ENCODE measurements at regions not wholly inside any gene's neighbourhood (a gene's known extent, or its start where the extent isn't known, plus 50 kb on each side); places are given as distances from the start of the nearest gene placed in this dataset.

DNA sequence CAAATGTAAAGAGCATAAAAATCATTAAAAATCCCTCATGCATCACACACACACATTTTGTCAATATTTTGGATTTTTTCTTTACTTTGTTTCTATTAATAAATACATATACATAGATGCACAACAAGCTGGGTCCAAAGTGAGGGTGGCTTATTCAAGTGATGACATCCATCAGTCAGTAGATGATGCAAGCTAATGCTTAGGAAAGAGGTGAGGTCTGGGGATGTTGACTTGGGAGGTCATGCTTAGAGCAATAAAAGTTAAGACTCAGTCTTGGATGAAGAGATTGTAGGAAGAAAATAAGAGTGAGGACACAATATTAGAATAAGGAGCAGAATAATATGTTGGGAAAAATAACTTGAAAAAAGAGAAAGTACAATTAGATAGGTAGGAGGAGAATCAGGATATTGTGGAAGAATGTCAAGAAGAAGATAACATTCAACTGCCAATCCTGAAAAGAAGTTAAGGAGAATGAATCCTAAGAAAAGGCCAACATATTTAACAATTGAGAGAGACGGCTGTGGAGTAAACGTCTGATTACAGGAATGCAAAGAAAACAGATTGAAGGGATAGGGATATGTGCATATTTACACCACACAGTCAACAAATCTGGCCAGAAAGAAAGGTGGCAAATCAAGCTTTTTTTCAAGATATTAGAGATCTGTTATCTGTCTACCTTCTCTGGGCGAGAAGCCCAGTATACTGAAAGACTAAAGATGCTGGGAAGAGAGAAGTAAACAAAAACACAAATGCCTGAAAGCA lies 111.0 kb upstream of the TJP1 start:
- no peaks in the 10 kb centered on the region for H3K9me3 ChIP-seq (ENCODE audit: control insufficient read depth in 1 of 2, low read length in 2 of 2)
- no peaks in the 10 kb centered on the region for H3K27me3 ChIP-seq (ENCODE audit: low read depth, low read length)
- no peaks in the 10 kb centered on the region for H3K4me1 ChIP-seq (ENCODE audit: control insufficient read depth in 1 of 2, insufficient read depth in 2 of 2, low read length in 2 of 2)
- no peak overlapping the region for H3K27ac ChIP-seq (ENCODE audit: low read length)
- H3K36me3 ChIP-seq (ENCODE audit: control insufficient read depth in 1 of 2, insufficient read depth in 2 of 2, low read length in 2 of 2) = no peaks in the 10 kb centered on the region
- H3K4me3 ChIP-seq (ENCODE audit: low read depth in 1 of 2, low read length in 2 of 2) = no peak overlapping the region

- H3K9me3 ChIP-seq (ENCODE audit: control insufficient read depth in 1 of 2, low read length in 2 of 2) = no peaks in the 10 kb centered on the region
- H3K27me3 ChIP-seq (ENCODE audit: low read depth, low read length) = no peaks in the 10 kb centered on the region
- no peak overlapping the region for H3K27ac ChIP-seq (ENCODE audit: low read length)
- H3K4me1 ChIP-seq (ENCODE audit: control insufficient read depth in 1 of 2, insufficient read depth in 2 of 2, low read length in 2 of 2) = peaks cover 0 to 5% of the 10 kb centered on the region in 2 donors
- no peak overlapping the region for H3K4me3 ChIP-seq (ENCODE audit: low read depth in 1 of 2, low read length in 2 of 2)
- no peaks in the 10 kb centered on the region for H3K36me3 ChIP-seq (ENCODE audit: control insufficient read depth in 1 of 2, insufficient read depth in 2 of 2, low read length in 2 of 2)
These were observed 103.8 kb upstream of the TJP1 start for GRCh38 chr15:29926083-29926388.

GRCh38 chr15:29925227-29926082 lies 103.2 kb upstream of the TJP1 start:
- Histone ChIP-seq H3K4me3 (ENCODE audit: low read depth in 1 of 2, low read length in 2 of 2) (no peak overlapping the region), H3K27ac (ENCODE audit: low read length) (no peak overlapping the region), H3K36me3 (ENCODE audit: control insufficient read depth in 1 of 2, insufficient read depth in 2 of 2, low read length in 2 of 2) (no peaks in the 10 kb centered on the region), H3K9me3 (ENCODE audit: control insufficient read depth in 1 of 2, low read length in 2 of 2) (no peaks in the 10 kb centered on the region), H3K4me1 (ENCODE audit: control insufficient read depth in 1 of 2, insufficient read depth in 2 of 2, low read length in 2 of 2) (peaks cover 0 to 5% of the 10 kb centered on the region in 2 donors), H3K27me3 (ENCODE audit: low read depth, low read length) (no peaks in the 10 kb centered on the region)

- H3K27ac ChIP-seq (ENCODE audit: low read length) = no peak overlapping the region
These were observed 102.5 kb upstream of the TJP1 start for GRCh38 chr15:29924750-29925149.

GRCh38 chr15:29922191-29922590 lies 99.9 kb upstream of the TJP1 start:
- Histone ChIP-seq H3K4me1 (ENCODE audit: control insufficient read depth in 1 of 2, insufficient read depth in 2 of 2, low read length in 2 of 2) (peaks cover 0 to 5% of the 10 kb centered on the region in 2 donors), H3K27ac (ENCODE audit: low read length) (no peak overlapping the region), H3K4me3 (ENCODE audit: low read depth in 1 of 2, low read length in 2 of 2) (no peak overlapping the region), H3K27me3 (ENCODE audit: low read depth, low read length) (no peaks in the 10 kb centered on the region), H3K9me3 (ENCODE audit: control insufficient read depth in 1 of 2, low read length in 2 of 2) (no peaks in the 10 kb centered on the region), H3K36me3 (ENCODE audit: control insufficient read depth in 1 of 2, insufficient read depth in 2 of 2, low read length in 2 of 2) (no peaks in the 10 kb centered on the region)

More at GRCh38 chr15:29924750-29925149, 102.5 kb upstream of the TJP1 start:
- Histone ChIP-seq H3K9me3 (ENCODE audit: control insufficient read depth in 1 of 2, low read length in 2 of 2) (no peaks in the 10 kb centered on the region), H3K27me3 (ENCODE audit: low read depth, low read length) (no peaks in the 10 kb centered on the region), H3K4me3 (ENCODE audit: low read depth in 1 of 2, low read length in 2 of 2) (no peak overlapping the region), H3K36me3 (ENCODE audit: control insufficient read depth in 1 of 2, insufficient read depth in 2 of 2, low read length in 2 of 2) (no peaks in the 10 kb centered on the region), H3K4me1 (ENCODE audit: control insufficient read depth in 1 of 2, insufficient read depth in 2 of 2, low read length in 2 of 2) (peaks cover 0 to 5% of the 10 kb centered on the region in 2 donors)

GRCh38 chr15:29921130-29921601 lies 98.9 kb upstream of the TJP1 start:
- no peaks in the 10 kb centered on the region for H3K9me3 ChIP-seq (ENCODE audit: control insufficient read depth in 1 of 2, low read length in 2 of 2)
- no peak overlapping the region for H3K27ac ChIP-seq (ENCODE audit: low read length)
- H3K4me3 ChIP-seq (ENCODE audit: low read depth in 1 of 2, low read length in 2 of 2) = no peak overlapping the region
- no peaks in the 10 kb centered on the region for H3K36me3 ChIP-seq (ENCODE audit: control insufficient read depth in 1 of 2, insufficient read depth in 2 of 2, low read length in 2 of 2)
- H3K4me1 ChIP-seq (ENCODE audit: control insufficient read depth in 1 of 2, insufficient read depth in 2 of 2, low read length in 2 of 2) = peaks cover 0 to 5% of the 10 kb centered on the region in 2 donors
- H3K27me3 ChIP-seq (ENCODE audit: low read depth, low read length) = no peaks in the 10 kb centered on the region

DNA sequence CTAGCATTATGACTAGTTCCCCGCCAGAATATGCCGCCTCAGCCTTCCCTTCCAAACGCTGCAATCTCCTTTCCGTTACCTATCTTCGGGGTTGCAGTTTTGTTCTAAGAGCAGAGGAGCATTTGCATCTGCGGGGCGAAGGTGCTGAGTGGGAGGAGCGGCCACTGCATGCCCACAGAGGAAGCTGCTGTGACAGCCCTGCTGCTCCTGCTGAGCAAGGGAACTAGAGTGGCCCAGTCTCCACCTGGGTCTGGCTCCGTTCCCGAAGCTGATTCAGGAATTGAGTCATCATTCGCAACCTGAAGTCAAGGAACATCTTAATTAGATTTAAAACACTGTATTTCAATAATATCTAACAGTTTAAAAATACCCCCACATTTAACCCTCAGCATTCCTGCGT lies 98.2 kb upstream of the TJP1 start:
- Histone ChIP-seq H3K4me3 (ENCODE audit: low read depth in 1 of 2, low read length in 2 of 2) (no peak overlapping the region), H3K4me1 (ENCODE audit: control insufficient read depth in 1 of 2, insufficient read depth in 2 of 2, low read length in 2 of 2) (peaks cover 0 to 5% of the 10 kb centered on the region in 2 donors), H3K9me3 (ENCODE audit: control insufficient read depth in 1 of 2, low read length in 2 of 2) (no peaks in the 10 kb centered on the region), H3K27ac (ENCODE audit: low read length) (no peak overlapping the region), H3K36me3 (ENCODE audit: control insufficient read depth in 1 of 2, insufficient read depth in 2 of 2, low read length in 2 of 2) (no peaks in the 10 kb centered on the region), H3K27me3 (ENCODE audit: low read depth, low read length) (no peaks in the 10 kb centered on the region)

DNA sequence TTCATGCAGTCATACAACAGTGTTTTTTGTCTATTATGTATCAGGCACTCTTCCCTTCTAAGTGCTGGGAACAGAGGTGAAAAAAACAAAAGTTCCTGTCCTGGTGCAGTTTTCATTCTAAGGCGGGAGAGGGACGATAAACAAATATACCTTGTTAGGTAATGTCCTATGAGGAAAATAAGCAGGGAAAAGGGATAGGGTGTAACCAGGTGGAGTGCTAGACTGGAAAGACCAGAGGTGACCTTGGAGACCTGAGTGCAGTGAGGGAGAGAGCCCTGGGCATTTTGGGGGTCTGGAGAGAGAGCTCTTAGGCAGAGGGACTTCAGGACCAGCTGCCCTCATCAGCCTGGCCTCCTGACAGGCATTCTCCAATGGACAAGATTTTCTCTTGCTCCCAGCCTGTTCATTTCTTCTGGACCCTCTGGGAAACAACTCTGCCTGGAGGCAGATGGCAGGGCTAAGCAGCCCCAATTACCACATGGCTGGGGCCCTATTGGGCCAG lies 97.2 kb upstream of the TJP1 start:
- H3K36me3 ChIP-seq (ENCODE audit: control insufficient read depth in 1 of 2, insufficient read depth in 2 of 2, low read length in 2 of 2) = no peaks in the 10 kb centered on the region

DNA sequence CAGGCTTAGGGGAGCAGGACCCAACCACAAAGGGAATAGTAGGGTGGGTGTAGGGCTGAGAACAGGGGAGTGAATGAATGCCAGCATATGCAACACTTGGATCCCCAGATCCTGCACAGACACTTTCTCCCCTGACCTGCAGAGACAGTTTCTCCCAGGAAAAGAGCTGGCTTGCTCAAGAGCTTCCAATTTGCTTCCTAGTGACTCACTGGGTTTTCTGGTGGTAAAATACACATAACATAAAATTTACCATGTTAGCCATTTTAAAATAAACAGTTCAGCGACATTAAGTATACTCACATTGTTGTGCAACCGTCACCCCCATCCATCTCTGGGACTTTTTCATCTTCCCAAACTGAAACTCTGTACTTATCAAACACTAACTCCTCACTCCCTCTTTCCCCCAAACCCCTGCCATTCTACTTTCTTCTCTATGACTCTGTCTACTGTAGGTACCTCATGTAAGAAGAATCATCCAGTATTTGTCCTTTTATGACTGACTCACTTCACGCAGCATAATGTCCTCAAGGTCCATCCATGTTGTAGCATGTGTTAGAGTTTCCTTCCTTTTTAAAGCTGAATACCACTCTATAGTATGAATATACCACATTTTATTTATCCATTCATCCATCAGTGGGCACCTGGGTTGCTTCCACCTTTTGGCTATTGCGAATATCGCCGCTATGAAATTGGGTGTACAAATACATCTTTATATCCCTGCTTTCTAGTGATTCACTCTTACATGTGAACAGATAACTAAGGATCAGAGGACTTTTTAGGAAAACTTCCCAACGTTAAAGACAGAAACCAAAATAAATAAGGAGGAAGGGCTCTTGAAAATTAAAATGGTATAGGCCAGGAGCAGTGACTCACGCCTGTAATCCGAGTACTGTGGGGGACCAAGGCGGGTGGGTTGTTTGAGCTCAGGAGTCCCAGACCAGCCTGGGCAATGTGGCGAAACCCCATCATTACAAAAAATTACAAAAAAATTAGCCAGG lies 95.6 kb upstream of the TJP1 start:
- no peaks in the 10 kb centered on the region for H3K36me3 ChIP-seq (ENCODE audit: control insufficient read depth in 1 of 2, insufficient read depth in 2 of 2, low read length in 2 of 2)
- no peak overlapping the region for H3K27ac ChIP-seq (ENCODE audit: low read length)
- H3K9me3 ChIP-seq (ENCODE audit: control insufficient read depth in 1 of 2, low read length in 2 of 2) = no peaks in the 10 kb centered on the region
- H3K4me1 ChIP-seq (ENCODE audit: control insufficient read depth in 1 of 2, insufficient read depth in 2 of 2, low read length in 2 of 2) = peaks cover 0 to 6% of the 10 kb centered on the region in 2 donors
- H3K4me3 ChIP-seq (ENCODE audit: low read depth in 1 of 2, low read length in 2 of 2) = no peak overlapping the region
- H3K27me3 ChIP-seq (ENCODE audit: low read depth, low read length) = no peaks in the 10 kb centered on the region

More for the DNA sequence above, 97.2 kb upstream of the TJP1 start:
- no peaks in the 10 kb centered on the region for H3K27me3 ChIP-seq (ENCODE audit: low read depth, low read length)
- no peaks in the 10 kb centered on the region for H3K9me3 ChIP-seq (ENCODE audit: control insufficient read depth in 1 of 2, low read length in 2 of 2)
- H3K4me3 ChIP-seq (ENCODE audit: low read depth in 1 of 2, low read length in 2 of 2) = no peak overlapping the region
- H3K27ac ChIP-seq (ENCODE audit: low read length) = no peak overlapping the region
- H3K4me1 ChIP-seq (ENCODE audit: control insufficient read depth in 1 of 2, insufficient read depth in 2 of 2, low read length in 2 of 2) = no peaks in the 10 kb centered on the region

DNA sequence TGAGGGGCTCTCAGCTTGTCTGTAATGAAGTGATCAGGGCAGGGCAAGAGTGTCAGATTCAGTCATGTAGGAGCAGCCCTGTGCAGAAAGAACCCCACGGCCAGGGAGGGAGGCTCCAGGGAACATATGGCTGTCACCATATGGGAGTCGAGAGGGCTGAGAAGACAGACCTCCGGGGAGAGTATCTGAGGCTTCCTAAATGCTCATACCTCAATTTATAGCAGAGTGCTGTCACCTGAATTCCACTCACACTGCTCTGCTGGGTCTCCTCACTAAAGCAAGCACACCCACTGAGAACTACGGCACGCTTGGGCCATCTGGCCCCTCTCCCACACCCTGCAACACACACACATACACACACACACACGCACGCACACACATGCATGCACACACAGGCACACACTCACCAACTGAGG lies 92.3 kb upstream of the TJP1 start:
- H3K4me1 ChIP-seq (ENCODE audit: control insufficient read depth in 1 of 2, insufficient read depth in 2 of 2, low read length in 2 of 2) = peaks cover 0 to 9% of the 10 kb centered on the region in 2 donors
- no peaks in the 10 kb centered on the region for H3K27me3 ChIP-seq (ENCODE audit: low read depth, low read length)
- no peak overlapping the region for H3K27ac ChIP-seq (ENCODE audit: low read length)

More for the DNA sequence above, 92.3 kb upstream of the TJP1 start:
- no peaks in the 10 kb centered on the region for H3K36me3 ChIP-seq (ENCODE audit: control insufficient read depth in 1 of 2, insufficient read depth in 2 of 2, low read length in 2 of 2)
- no peak overlapping the region for H3K4me3 ChIP-seq (ENCODE audit: low read depth in 1 of 2, low read length in 2 of 2)
- H3K9me3 ChIP-seq (ENCODE audit: control insufficient read depth in 1 of 2, low read length in 2 of 2) = no peaks in the 10 kb centered on the region

Data from muscle layer of duodenum (tissue), 2 donors.